Osteoblast (primary cell): ENCODE measurements at regions not wholly inside any gene's neighbourhood (a gene's known extent, or its start where the extent isn't known, plus 50 kb on each side); places are given as distances from the start of the nearest gene placed in this dataset.

Experiments
- DNase-seq: peaks from one replicate; pipeline ENCODE4 v3.0.0; 2011; ENCODE audit warnings: low spot score, mixed read lengths; ENCODE audit not compliant: insufficient read length; ENCODE audit errors: missing footprints
- H2AFZ ChIP-seq: 2 replicates; pipeline ENCODE4 v1.6.0; 2011; ENCODE audit warnings: mild to moderate bottlenecking, low read length
- H3K27ac ChIP-seq: 2 replicates; pipeline ENCODE4 v1.5.1; 2011; ENCODE audit warnings: mild to moderate bottlenecking, low read depth, low read length, moderate library complexity
- H3K27me3 ChIP-seq: 2 replicates; pipeline ENCODE4 v1.6.0; 2012; ENCODE audit warnings: mild to moderate bottlenecking, control low read depth, inconsistent platforms, low read length, moderate library complexity; ENCODE audit not compliant: insufficient read depth
- H3K36me3 ChIP-seq: 2 replicates; pipeline ENCODE4 v1.5.1; 2011; ENCODE audit warnings: mild to moderate bottlenecking, low read length, control low read depth, moderate library complexity; ENCODE audit not compliant: insufficient read depth
- H3K4me1 ChIP-seq: 2 replicates; pipeline ENCODE4 v1.5.1; 2011; ENCODE audit warnings: mild to moderate bottlenecking, low read length, control low read depth, moderate library complexity; ENCODE audit not compliant: insufficient read depth
- H3K4me2 ChIP-seq: 2 replicates; pipeline ENCODE4 v1.6.0; 2011; ENCODE audit warnings: mild to moderate bottlenecking, low read length; ENCODE audit not compliant: insufficient read depth
- H3K4me3 ChIP-seq: fragments of 200-600 bp; sonication (generic); 3 replicates; pipeline ENCODE4 v1.5.1; 2012; ENCODE audit warnings: mild to moderate bottlenecking, low read length, inconsistent platforms; ENCODE audit not compliant: insufficient read depth
- H3K79me2 ChIP-seq: 2 replicates; pipeline ENCODE4 v1.6.0; 2012; ENCODE audit warnings: mild to moderate bottlenecking, low read length, control low read depth, inconsistent platforms; ENCODE audit not compliant: insufficient read depth
- H3K9me3 ChIP-seq: 2 replicates; pipeline ENCODE4 v1.5.1; 2011; ENCODE audit warnings: low read depth, low read length, control low read depth
- H4K20me1 ChIP-seq: 2 replicates; pipeline ENCODE4 v1.6.0; 2012; ENCODE audit warnings: mild to moderate bottlenecking, low read length, control low read depth; ENCODE audit not compliant: insufficient read depth
- CTCF ChIP-seq: IDR thresholded peaks from 2 replicates; pipeline ENCODE4 v1.5.1; 2011; ENCODE audit warnings: mild to moderate bottlenecking, low read depth, low read length, moderate library complexity; ENCODE audit errors: extremely low read depth

DNA sequence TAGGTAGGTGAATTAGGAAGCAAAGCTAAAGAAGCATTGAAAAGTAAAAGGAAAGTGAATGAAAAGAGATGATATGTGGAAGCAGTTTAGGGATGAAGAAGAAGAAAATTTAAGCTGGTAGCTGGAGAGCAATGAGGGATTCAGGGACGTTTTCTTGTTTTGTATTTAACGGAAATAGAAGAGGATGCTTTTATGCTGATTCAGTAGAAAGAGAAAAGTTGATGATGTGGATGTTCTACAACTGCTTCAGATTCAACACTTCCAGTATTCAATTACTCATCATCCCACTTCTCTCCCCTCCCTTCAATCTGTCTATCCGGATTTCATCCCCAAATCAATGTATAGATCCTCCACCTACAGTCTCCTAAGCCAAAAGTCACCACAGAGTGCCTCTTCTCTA, 448.2 kb upstream of the CCDC54 start:
- Histone ChIP-seq H2AFZ (no peak overlapping the region), H3K4me2 (no peak overlapping the region), H4K20me1 (no peaks in the 10 kb centered on the region), H3K36me3 (no peaks in the 10 kb centered on the region), H3K27ac (no peak overlapping the region), H3K4me3 (no peak overlapping the region), H3K79me2 (no peaks in the 10 kb centered on the region), H3K4me1 (no peaks in the 10 kb centered on the region), H3K27me3 (no peaks in the 10 kb centered on the region), H3K9me3 (no peaks in the 10 kb centered on the region)
- no peak for TF ChIP-seq CTCF
- DNase-seq, result no peak

GRCh38 chr3:106930086-106930485, 447.2 kb upstream of the CCDC54 start:
- Histone ChIP-seq H3K36me3 (no peaks in the 10 kb centered on the region), H3K4me1 (no peaks in the 10 kb centered on the region), H3K4me3 (no peak overlapping the region), H3K27me3 (no peaks in the 10 kb centered on the region), H2AFZ (peak overlapping the region; percentile 51), H3K79me2 (no peaks in the 10 kb centered on the region), H3K27ac (no peak overlapping the region), H3K9me3 (no peaks in the 10 kb centered on the region), H3K4me2 (no peak overlapping the region), H4K20me1 (no peaks in the 10 kb centered on the region)
- TF ChIP-seq CTCF, result no peak
- DNase-seq, result no peak

- no peaks in the 10 kb centered on the region for H3K27me3 ChIP-seq
These were observed 445.3 kb upstream of the CCDC54 start for GRCh38 chr3:106931904-106932303.

GRCh38 chr3:106936337-106936736, 440.9 kb upstream of the CCDC54 start:
- Histone ChIP-seq H3K27ac (no peak overlapping the region), H3K4me3 (no peak overlapping the region), H3K27me3 (no peaks in the 10 kb centered on the region), H3K4me1 (no peaks in the 10 kb centered on the region), H3K79me2 (no peaks in the 10 kb centered on the region), H3K4me2 (no peak overlapping the region), H3K36me3 (no peaks in the 10 kb centered on the region), H2AFZ (peak overlapping the region; percentile 8), H4K20me1 (no peaks in the 10 kb centered on the region), H3K9me3 (no peaks in the 10 kb centered on the region)
- DNase-seq, result no peak
- no peak for TF ChIP-seq CTCF

More at GRCh38 chr3:106931904-106932303, 445.3 kb upstream of the CCDC54 start:
- no peak overlapping the region for H2AFZ ChIP-seq
- no peak for DNase-seq
- no peak overlapping the region for H3K4me3 ChIP-seq
- H3K4me1 ChIP-seq, result no peaks in the 10 kb centered on the region
- no peaks in the 10 kb centered on the region for H3K36me3 ChIP-seq
- TF ChIP-seq CTCF, result no peak
- no peaks in the 10 kb centered on the region for H3K9me3 ChIP-seq
- H3K79me2 ChIP-seq, result no peaks in the 10 kb centered on the region
- no peak overlapping the region for H3K4me2 ChIP-seq
- no peak overlapping the region for H3K27ac ChIP-seq
- no peaks in the 10 kb centered on the region for H4K20me1 ChIP-seq
